Astrocyte (in vitro differentiated cells and primary cell): ENCODE measurements at regions not wholly inside any gene's neighbourhood (a gene's known extent, or its start where the extent isn't known, plus 50 kb on each side); places are given as distances from the start of the nearest gene placed in this dataset.

Experiments
- CTCF ChIP-seq: IDR thresholded peaks from 2 replicates; pipeline ENCODE4 v1.5.1; 2011; ENCODE audit warnings: low read depth, mild to moderate bottlenecking, inconsistent platforms, low read length, moderate library complexity; ENCODE audit not compliant: insufficient read depth
- EZH2 ChIP-seq: IDR thresholded peaks from 2 replicates; pipeline ENCODE4 v1.6.1; 2012; ENCODE audit warnings: mild to moderate bottlenecking, low read length, inconsistent platforms; ENCODE audit not compliant: insufficient read depth

- TF ChIP-seq CTCF (no peak), EZH2 (no peak)
Measured at GRCh38 chr12:92615703-92616102, 87.1 kb upstream of the PLEKHG7 start.
